ENCODE measurements at regions not wholly inside any gene's neighbourhood (a gene's known extent, or its start where the extent isn't known, plus 50 kb on each side); places are given as distances from the start of the nearest gene placed in this dataset.

DNA sequence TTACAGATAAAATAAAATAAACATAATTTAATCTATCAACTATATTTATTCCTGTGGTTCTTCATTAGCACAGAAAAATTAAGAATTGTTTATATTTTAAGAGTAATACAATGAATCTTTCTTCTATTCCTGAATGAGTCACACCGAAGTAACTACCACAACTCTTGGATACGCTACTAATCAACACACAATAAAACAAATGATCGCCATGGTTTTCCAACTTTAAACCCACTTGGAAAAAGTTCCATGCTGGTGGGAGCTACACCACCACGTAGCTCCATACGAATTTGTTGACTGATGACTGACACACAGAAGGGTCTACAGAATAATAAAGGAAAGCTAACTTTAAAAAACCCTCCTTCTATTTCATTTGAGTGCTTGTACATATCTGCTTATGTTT, 135.8 kb upstream of the NEDD9 start:
- Histone ChIP-seq H3K27me3 (ENCODE audit: control insufficient read depth, insufficient read depth, low read length) (no peaks in the 10 kb centered on the region), H3K27ac (ENCODE audit: low read depth in 2 of 2, low read length in 2 of 2) (peak overlapping the region; percentile 89 to 96), H3K4me1 (ENCODE audit: control insufficient read depth in 2 of 3, insufficient read depth in 2 of 3, low read depth in 1 of 3, low read length in 3 of 3) (peaks cover 15 to 37% (median 33%) of the 10 kb centered on the region in 3 donors), H3K9ac (ENCODE audit: low read length in 3 of 3) (no peak overlapping the region), H3K36me3 (ENCODE audit: control insufficient read depth in 2 of 3, insufficient read depth in 3 of 3, low read length in 3 of 3) (no peaks in the 10 kb centered on the region), H3K4me3 (ENCODE audit: low read length in 3 of 3) (no peak overlapping the region), H3K9me3 (ENCODE audit: control insufficient read depth in 2 of 3, insufficient read depth in 1 of 3, low read length in 3 of 3) (no peaks in the 10 kb centered on the region)
- FAIRE-seq, result no peak
- intact Hi-C loops (cut with DNase I), result no loop called here
- no peak for TF ChIP-seq CTCF (IDR thresholded peaks at IDR 0.05; ENCODE audit: borderline replicate concordance, extremely low read depth, insufficient read depth)
- DNase-seq, result no peak

GRCh38 chr6:11367638-11368199, 135.3 kb upstream of the NEDD9 start:
- DNase-seq (peak in 4 of 5 donors; percentile 63 to 93 (median 80)), FAIRE-seq (peak; percentile 96)
- no peaks in the 10 kb centered on the region for H3K9me3 ChIP-seq (ENCODE audit: control insufficient read depth in 2 of 3, insufficient read depth in 1 of 3, low read length in 3 of 3)
- H3K4me3 ChIP-seq (ENCODE audit: low read length in 3 of 3), result no peak overlapping the region
- peaks cover 15 to 37% (median 33%) of the 10 kb centered on the region in 3 donors for H3K4me1 ChIP-seq (ENCODE audit: control insufficient read depth in 2 of 3, insufficient read depth in 2 of 3, low read depth in 1 of 3, low read length in 3 of 3)
- H3K27ac ChIP-seq (ENCODE audit: low read depth in 2 of 2, low read length in 2 of 2), result peak overlapping the region; percentile 89 to 96
- no peaks in the 10 kb centered on the region for H3K27me3 ChIP-seq (ENCODE audit: control insufficient read depth, insufficient read depth, low read length)
- H3K36me3 ChIP-seq (ENCODE audit: control insufficient read depth in 2 of 3, insufficient read depth in 3 of 3, low read length in 3 of 3), result no peaks in the 10 kb centered on the region
- no peak for TF ChIP-seq CTCF (IDR thresholded peaks at IDR 0.05; ENCODE audit: borderline replicate concordance, extremely low read depth, insufficient read depth)
- H3K9ac ChIP-seq (ENCODE audit: low read length in 3 of 3), result no peak overlapping the region
- intact Hi-C loops (cut with DNase I), result no loop called here

GRCh38 chr6:11366934-11367637, 134.6 kb upstream of the NEDD9 start:
- no peak for DNase-seq
- Histone ChIP-seq H3K36me3 (ENCODE audit: control insufficient read depth in 2 of 3, insufficient read depth in 3 of 3, low read length in 3 of 3) (no peaks in the 10 kb centered on the region), H3K9me3 (ENCODE audit: control insufficient read depth in 2 of 3, insufficient read depth in 1 of 3, low read length in 3 of 3) (no peaks in the 10 kb centered on the region), H3K9ac (ENCODE audit: low read length in 3 of 3) (peak overlapping the region in 1 of 3 donors; percentile 17), H3K4me1 (ENCODE audit: control insufficient read depth in 2 of 3, insufficient read depth in 2 of 3, low read depth in 1 of 3, low read length in 3 of 3) (peaks cover 15 to 37% (median 33%) of the 10 kb centered on the region in 3 donors), H3K27me3 (ENCODE audit: control insufficient read depth, insufficient read depth, low read length) (no peaks in the 10 kb centered on the region), H3K4me3 (ENCODE audit: low read length in 3 of 3) (peak overlapping the region in 1 of 3 donors; percentile 15), H3K27ac (ENCODE audit: low read depth in 2 of 2, low read length in 2 of 2) (peak overlapping the region; percentile 89 to 96)
- intact Hi-C loops (cut with DNase I), result no loop called here
- FAIRE-seq, result no peak
- TF ChIP-seq CTCF (IDR thresholded peaks at IDR 0.05; ENCODE audit: borderline replicate concordance, extremely low read depth, insufficient read depth), result no peak

Measured in kidney (tissue), 13 donors.